Panc1 (cell line): ENCODE measurements at regions not wholly inside any gene's neighbourhood (a gene's known extent, or its start where the extent isn't known, plus 50 kb on each side); places are given as distances from the start of the nearest gene placed in this dataset.

Experiments
- CTCF ChIP-seq: fragments of 450-650 bp; IDR thresholded peaks from 2 replicates; pipeline ENCODE4 v1.5.1; 2017; ENCODE audit warnings: mild to moderate bottlenecking
- POLR2AphosphoS5 ChIP-seq: IDR thresholded peaks from 2 replicates; pipeline ENCODE4 v1.6.1; 2012; ENCODE audit warnings: mild to moderate bottlenecking, low read depth, low read length, moderate library complexity
- REST ChIP-seq, 2 experiments: IDR thresholded peaks; 2 replicates each; pipeline ENCODE4 v1.6.1; 2011 to 2012; ENCODE audit warnings: low read depth in 2 of 2, control low read depth in 1 of 2, low read length in 1 of 2, mild to moderate bottlenecking in 1 of 2, moderate library complexity in 1 of 2; ENCODE audit not compliant: insufficient read depth in 1 of 2

- no peak for TF ChIP-seq CTCF
- no peak for TF ChIP-seq POLR2AphosphoS5
- TF ChIP-seq REST (IDR thresholded peaks at IDR 0.05; ENCODE audit: insufficient read depth in 1 of 2, low read depth in 2 of 2, low read length in 1 of 2) = no peak
Measured at GRCh38 chrX:40853004-40853815, 117.9 kb upstream of the MED14 start.
